ENCODE measurements at regions not wholly inside any gene's neighbourhood (a gene's known extent, or its start where the extent isn't known, plus 50 kb on each side); places are given as distances from the start of the nearest gene placed in this dataset.

DNA sequence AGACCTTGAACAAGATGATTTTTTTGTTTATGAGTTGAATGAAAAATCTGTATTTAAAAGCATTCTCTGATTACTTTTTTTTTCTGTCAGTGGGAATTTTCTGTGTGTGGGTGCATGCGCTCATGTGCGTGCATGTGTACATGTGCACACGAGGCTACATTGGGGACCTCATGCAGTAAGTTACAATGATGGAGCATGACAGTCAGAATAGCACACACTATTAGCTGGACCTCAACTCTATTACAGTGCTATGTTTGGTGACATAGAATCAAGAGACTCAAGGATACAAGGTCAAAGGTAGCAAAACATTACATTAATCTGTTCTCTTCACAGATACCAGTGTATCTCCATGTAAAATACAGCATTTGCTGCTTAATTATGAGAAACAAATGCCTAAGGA, 276.8 kb upstream of the FIGN start:
- TF ChIP-seq, protein P1, sequence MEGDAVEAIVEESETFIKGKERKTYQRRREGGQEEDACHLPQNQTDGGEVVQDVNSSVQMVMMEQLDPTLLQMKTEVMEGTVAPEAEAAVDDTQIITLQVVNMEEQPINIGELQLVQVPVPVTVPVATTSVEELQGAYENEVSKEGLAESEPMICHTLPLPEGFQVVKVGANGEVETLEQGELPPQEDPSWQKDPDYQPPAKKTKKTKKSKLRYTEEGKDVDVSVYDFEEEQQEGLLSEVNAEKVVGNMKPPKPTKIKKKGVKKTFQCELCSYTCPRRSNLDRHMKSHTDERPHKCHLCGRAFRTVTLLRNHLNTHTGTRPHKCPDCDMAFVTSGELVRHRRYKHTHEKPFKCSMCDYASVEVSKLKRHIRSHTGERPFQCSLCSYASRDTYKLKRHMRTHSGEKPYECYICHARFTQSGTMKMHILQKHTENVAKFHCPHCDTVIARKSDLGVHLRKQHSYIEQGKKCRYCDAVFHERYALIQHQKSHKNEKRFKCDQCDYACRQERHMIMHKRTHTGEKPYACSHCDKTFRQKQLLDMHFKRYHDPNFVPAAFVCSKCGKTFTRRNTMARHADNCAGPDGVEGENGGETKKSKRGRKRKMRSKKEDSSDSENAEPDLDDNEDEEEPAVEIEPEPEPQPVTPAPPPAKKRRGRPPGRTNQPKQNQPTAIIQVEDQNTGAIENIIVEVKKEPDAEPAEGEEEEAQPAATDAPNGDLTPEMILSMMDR (optimal IDR thresholded peaks at IDR 0.05 in 1 of 3, IDR thresholded peaks at IDR 0.05 in 1 of 3, conservative IDR thresholded peaks at IDR 0.05 in 1 of 3; ENCODE audit: extremely low read depth in 1 of 3, insufficient read depth in 2 of 3, low read length in 3 of 3): no peak
- TF ChIP-seq EZH2 (IDR thresholded peaks at IDR 0.05; ENCODE audit: low read length): no peak
